WTC11 (cell line): ENCODE measurements at regions not wholly inside any gene's neighbourhood (a gene's known extent, or its start where the extent isn't known, plus 50 kb on each side); places are given as distances from the start of the nearest gene placed in this dataset.

Experiments
- ATAC-seq: fragments of 200-7000 bp; cut with Tn5 transposase; 2 replicates; pipeline ENCODE4 v1.10.0; 2021; ENCODE audit warnings: mild to moderate bottlenecking, moderate library complexity
- CTCF ChIA-PET: fragments of 300-600 bp; sonication (Branson Sonifier 250); formaldehyde crosslinking; loops from one replicate; lab custom pipeline; 2021; ENCODE audit warnings: antibody characterized with exemption; lab: Charles Lee
- POLR2A ChIA-PET: fragments of 350-600 bp; sonication (Branson Sonifier 250); formaldehyde crosslinking; loops from one replicate; lab custom pipeline; 2021; ENCODE audit warnings: antibody characterized with exemption; lab: Charles Lee
- DNase-seq: peaks from one replicate; pipeline ENCODE4 v3.0.0; 2021; ENCODE audit warnings: low spot score
- H3K27ac Mint-ChIP-seq: 2 replicates; pipeline ENCODE4 v1.8.0; 2021; ENCODE audit warnings: mixed read lengths
- H3K27me3 Mint-ChIP-seq: 2 replicates; pipeline ENCODE4 v1.8.0; 2021; ENCODE audit warnings: low read depth, mild to moderate bottlenecking, moderate library complexity, mixed read lengths
- H3K36me3 Mint-ChIP-seq: 2 replicates; pipeline ENCODE4 v1.8.0; 2021; ENCODE audit warnings: mixed read lengths
- H3K4me1 Mint-ChIP-seq: 2 replicates; pipeline ENCODE4 v1.8.0; 2022; ENCODE audit warnings: mixed read lengths
- H3K4me3 Mint-ChIP-seq: 2 replicates; pipeline ENCODE4 v1.8.0; 2021; ENCODE audit warnings: mild to moderate bottlenecking, moderate library complexity, mixed read lengths
- H3K9me3 Mint-ChIP-seq: 2 replicates; pipeline ENCODE4 v1.8.0; 2021; ENCODE audit warnings: mixed read lengths
- AFF4 ChIP-seq: sonication (generic); formaldehyde crosslinking; IDR thresholded peaks from 2 replicates; pipeline ENCODE4 v1.8.1; 2023; ENCODE audit warnings: mild to moderate bottlenecking, missing genetic modification reagents, borderline replicate concordance
- ATF2 ChIP-seq: sonication (generic); formaldehyde crosslinking; IDR thresholded peaks from 2 replicates; pipeline ENCODE4 v1.8.1; 2022; ENCODE audit warnings: low read depth, missing genetic modification reagents, borderline replicate concordance
- ATF3 ChIP-seq: sonication (generic); formaldehyde crosslinking; conservative IDR thresholded peaks from 2 replicates; pipeline ENCODE4 v1.8.1; 2022; ENCODE audit warnings: mild to moderate bottlenecking, missing genetic modification reagents
- CREB1 ChIP-seq: sonication (generic); formaldehyde crosslinking; IDR thresholded peaks from 2 replicates; pipeline ENCODE4 v1.8.0; 2023; ENCODE audit warnings: mild to moderate bottlenecking, missing genetic modification reagents
- CTCF ChIP-seq: fragments of 200-600 bp; IDR thresholded peaks from 2 replicates; pipeline ENCODE4 v1.8.0; 2022; ENCODE audit warnings: antibody characterized with exemption
- ESRRA ChIP-seq: sonication (generic); formaldehyde crosslinking; IDR thresholded peaks from 2 replicates; pipeline ENCODE4 v1.8.1; 2022; ENCODE audit warnings: mild to moderate bottlenecking, missing genetic modification reagents, borderline replicate concordance
- GTF2I ChIP-seq: fragments of 250-450 bp; sonication (Bioruptor Pico); conservative IDR thresholded peaks from 2 replicates; pipeline ENCODE4 v1.4.0; 2021; ENCODE audit warnings: mild to moderate bottlenecking
- MLX ChIP-seq: sonication (generic); formaldehyde crosslinking; IDR thresholded peaks from 2 replicates; pipeline ENCODE4 v1.8.1; 2023; ENCODE audit warnings: mild to moderate bottlenecking, missing genetic modification reagents, moderate library complexity
- NFE2L1 ChIP-seq: sonication (generic); formaldehyde crosslinking; IDR thresholded peaks from 2 replicates; pipeline ENCODE4 v1.8.1; 2023; ENCODE audit warnings: missing genetic modification reagents
- NR1H2 ChIP-seq: sonication (generic); formaldehyde crosslinking; IDR thresholded peaks from 2 replicates; pipeline ENCODE4 v1.9.0; 2021; ENCODE audit warnings: mild to moderate bottlenecking, moderate library complexity, missing genetic modification reagents
- TCF7 ChIP-seq: sonication (generic); formaldehyde crosslinking; IDR thresholded peaks from 2 replicates; pipeline ENCODE4 v1.8.0; 2022; ENCODE audit warnings: mild to moderate bottlenecking, low read depth, missing genetic modification reagents, moderate library complexity
- TP53 ChIP-seq: sonication (generic); formaldehyde crosslinking; IDR thresholded peaks from 2 replicates; pipeline ENCODE4 v1.8.1; 2023; ENCODE audit warnings: mild to moderate bottlenecking, missing genetic modification reagents
- USF1 ChIP-seq: sonication (generic); formaldehyde crosslinking; IDR thresholded peaks from 2 replicates; pipeline ENCODE4 v1.8.0; 2022; ENCODE audit warnings: mild to moderate bottlenecking, missing genetic modification reagents
- ZNF121 ChIP-seq: sonication (generic); formaldehyde crosslinking; IDR thresholded peaks from 2 replicates; pipeline ENCODE4 v1.8.0; 2023; ENCODE audit warnings: missing genetic modification reagents
- ZNF232 ChIP-seq: sonication (generic); formaldehyde crosslinking; IDR thresholded peaks from 2 replicates; pipeline ENCODE4 v1.8.0; 2022; ENCODE audit warnings: mild to moderate bottlenecking, missing genetic modification reagents
- ZNF416 ChIP-seq: fragments of 250-450 bp; sonication (Bioruptor Pico); IDR thresholded peaks from 2 replicates; pipeline ENCODE4 v1.9.0; 2021; ENCODE audit warnings: mild to moderate bottlenecking, inconsistent platforms
- ZNF423 ChIP-seq: fragments of 250-450 bp; sonication (Bioruptor Pico); IDR thresholded peaks from 2 replicates; pipeline ENCODE4 v2.1.2; 2022; ENCODE audit warnings: mild to moderate bottlenecking, moderate library complexity
- ZNF512 ChIP-seq: sonication (generic); formaldehyde crosslinking; IDR thresholded peaks from 2 replicates; pipeline ENCODE4 v1.8.1; 2022; ENCODE audit warnings: missing genetic modification reagents, borderline replicate concordance
- ZNF532 ChIP-seq: fragments of 250-450 bp; sonication (Bioruptor Pico); IDR thresholded peaks from 2 replicates; pipeline ENCODE4 v1.9.0; 2021; ENCODE audit warnings: mild to moderate bottlenecking, borderline replicate concordance

- Mint-ChIP-seq H3K9me3 (no peaks in the 10 kb centered on the region; the same call in 1 of the 2 replicates), H3K27ac (no peak overlapping the region), H3K27me3 (peaks cover 5% of the 10 kb centered on the region), H3K36me3 (no peaks in the 10 kb centered on the region), H3K4me1 (peaks cover 13% of the 10 kb centered on the region), H3K4me3 (no peak overlapping the region)
- CTCF ChIA-PET = no interaction called here
- POLR2A ChIA-PET = no interaction called here
- DNase-seq (no peak), ATAC-seq (no peak)
- no peak for TF ChIP-seq ZNF423 (CRISPR knock-in tag)
- TF ChIP-seq ZNF121 (CRISPR knock-in tag) = no peak
- TF ChIP-seq TCF7 (CRISPR knock-in tag) = no peak
- no peak for TF ChIP-seq CREB1 (CRISPR knock-in tag)
- no peak for TF ChIP-seq ZNF416
- TF ChIP-seq GTF2I (CRISPR knock-in tag) = no peak
- no peak for TF ChIP-seq TP53 (CRISPR knock-in tag)
- no peak for TF ChIP-seq CTCF
- no peak for TF ChIP-seq ATF2 (CRISPR knock-in tag)
- TF ChIP-seq MLX = no peak
- no peak for TF ChIP-seq USF1 (CRISPR knock-in tag)
These were observed 1390.5 kb downstream of the TBC1D22A start for GRCh38 chr22:48152916-48153315.

- no peaks in the 10 kb centered on the region for H3K36me3 Mint-ChIP-seq
- POLR2A ChIA-PET = no interaction called here
- H3K4me3 Mint-ChIP-seq = no peak overlapping the region
- CTCF ChIA-PET = no interaction called here
- ATAC-seq (no peak), DNase-seq (no peak)
- H3K27me3 Mint-ChIP-seq = peaks cover 11% of the 10 kb centered on the region
- peaks cover 19% of the 10 kb centered on the region for H3K4me1 Mint-ChIP-seq
- no peaks in the 10 kb centered on the region; the same call in 1 of the 2 replicates for H3K9me3 Mint-ChIP-seq
- no peak overlapping the region for H3K27ac Mint-ChIP-seq
- TF ChIP-seq ESRRA (CRISPR knock-in tag) (no peak), GTF2I (CRISPR knock-in tag) (no peak), ZNF512 (no peak), ZNF232 (CRISPR knock-in tag) (no peak), ATF3 (no peak), NR1H2 (no peak), AFF4 (no peak), ZNF532 (CRISPR knock-in tag) (no peak), MLX (no peak), NFE2L1 (CRISPR knock-in tag) (no peak), ZNF121 (CRISPR knock-in tag) (no peak)
These were observed 1389.8 kb downstream of the TBC1D22A start for GRCh38 chr22:48152164-48152775.
